Skeletal muscle tissue (tissue), 3 donors: ENCODE measurements at regions not wholly inside any gene's neighbourhood (a gene's known extent, or its start where the extent isn't known, plus 50 kb on each side); places are given as distances from the start of the nearest gene placed in this dataset.

Source experiments
- H3K27ac ChIP-seq: one replicate; pipeline ENCODE4 v1.7.0; 2013; ENCODE audit warnings: mild to moderate bottlenecking, low read depth, low read length, inconsistent platforms
- H3K27me3 ChIP-seq, 3 donors: one replicate each; pipeline ENCODE4 v1.7.0; 2013; ENCODE audit warnings: low read length in 3 of 3; ENCODE audit not compliant: control insufficient read depth in 3 of 3, insufficient read depth in 3 of 3
- H3K36me3 ChIP-seq, 3 donors: one replicate each; pipeline ENCODE4 v1.7.0; 2013; ENCODE audit warnings: low read length in 3 of 3; ENCODE audit not compliant: control insufficient read depth in 3 of 3, insufficient read depth in 3 of 3
- H3K4me1 ChIP-seq, 3 donors: one replicate each; pipeline ENCODE4 v1.7.0; 2013; ENCODE audit warnings: low read length in 3 of 3, mild to moderate bottlenecking in 3 of 3; ENCODE audit not compliant: control insufficient read depth in 3 of 3, insufficient read depth in 3 of 3
- H3K4me3 ChIP-seq, 3 donors: one replicate each; pipeline ENCODE4 v1.7.0; 2013; ENCODE audit warnings: low read length in 3 of 3
- H3K9ac ChIP-seq, 3 donors: one replicate each; pipeline ENCODE4 v1.7.0; 2013; ENCODE audit warnings: low read length in 3 of 3, mild to moderate bottlenecking in 3 of 3, moderate library complexity in 2 of 3, low read depth in 1 of 3
- H3K9me3 ChIP-seq, 3 donors: one replicate each; pipeline ENCODE4 v1.7.0; 2013; ENCODE audit warnings: low read length in 3 of 3; ENCODE audit not compliant: control insufficient read depth in 3 of 3
- donor health status: Osteomylitis.

DNA sequence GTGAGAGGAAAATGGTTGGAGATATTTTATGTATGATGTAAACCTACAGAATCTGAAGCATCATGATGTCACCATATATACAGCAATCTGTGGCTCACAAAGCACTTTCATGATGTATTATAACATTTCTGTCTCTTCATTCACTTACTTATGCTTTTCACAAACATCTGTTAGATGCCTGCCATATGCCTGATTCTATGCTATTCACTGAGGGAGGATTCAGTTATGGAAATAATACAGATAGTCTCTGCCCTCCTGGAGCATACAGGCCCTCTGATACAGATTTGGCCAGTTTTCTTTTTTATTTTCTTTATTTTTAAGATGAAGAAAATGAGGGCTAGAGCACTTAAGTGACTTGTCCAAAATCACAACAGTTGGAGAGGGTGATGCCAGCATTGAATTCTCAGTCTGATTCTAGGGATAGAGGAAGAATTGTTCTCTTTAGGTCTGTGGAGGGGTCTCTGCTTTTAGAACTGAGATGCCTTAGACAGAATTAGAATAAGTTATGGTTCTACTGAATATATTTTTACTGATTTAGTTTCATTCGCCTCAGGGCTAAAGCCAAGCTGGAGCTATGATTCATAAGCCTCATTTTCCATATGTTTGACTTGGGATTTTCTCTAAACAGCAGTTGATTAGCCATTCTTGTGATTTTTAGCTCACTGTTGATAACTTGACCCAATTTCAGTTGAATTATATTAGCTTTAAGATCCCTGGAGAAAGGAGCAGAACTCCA, 636.4 kb downstream of the PRELID2 start:
- Histone ChIP-seq H3K4me3 (no peak overlapping the region), H3K27me3 (no peaks in the 10 kb centered on the region), H3K4me1 (no peaks in the 10 kb centered on the region), H3K36me3 (no peaks in the 10 kb centered on the region), H3K9ac (no peak overlapping the region), H3K27ac (no peak overlapping the region), H3K9me3 (no peaks in the 10 kb centered on the region)

DNA sequence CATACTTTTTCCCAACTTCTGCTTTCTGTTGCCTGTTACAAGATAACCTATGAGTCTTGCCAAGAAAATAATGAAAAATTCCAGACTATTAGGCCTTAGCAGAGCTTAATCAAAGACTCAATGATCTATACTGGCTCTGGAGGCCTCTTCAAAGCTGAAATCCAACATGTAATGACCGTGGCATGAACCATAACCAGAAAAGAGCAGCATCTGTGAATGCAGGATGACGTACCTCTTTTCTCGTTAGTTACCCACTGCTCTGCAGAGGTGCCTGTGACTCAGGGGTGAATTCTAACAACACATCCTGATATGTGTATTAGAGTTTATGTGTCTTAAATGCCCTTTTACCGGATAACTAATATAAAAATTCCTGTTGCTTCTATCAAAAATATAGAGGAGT, 645.4 kb downstream of the PRELID2 start:
- H3K4me1 ChIP-seq: no peaks in the 10 kb centered on the region
- no peaks in the 10 kb centered on the region for H3K36me3 ChIP-seq
- H3K27me3 ChIP-seq: no peaks in the 10 kb centered on the region
- H3K9me3 ChIP-seq: no peaks in the 10 kb centered on the region
- no peak overlapping the region for H3K4me3 ChIP-seq
- no peak overlapping the region for H3K27ac ChIP-seq
- no peak overlapping the region for H3K9ac ChIP-seq

DNA sequence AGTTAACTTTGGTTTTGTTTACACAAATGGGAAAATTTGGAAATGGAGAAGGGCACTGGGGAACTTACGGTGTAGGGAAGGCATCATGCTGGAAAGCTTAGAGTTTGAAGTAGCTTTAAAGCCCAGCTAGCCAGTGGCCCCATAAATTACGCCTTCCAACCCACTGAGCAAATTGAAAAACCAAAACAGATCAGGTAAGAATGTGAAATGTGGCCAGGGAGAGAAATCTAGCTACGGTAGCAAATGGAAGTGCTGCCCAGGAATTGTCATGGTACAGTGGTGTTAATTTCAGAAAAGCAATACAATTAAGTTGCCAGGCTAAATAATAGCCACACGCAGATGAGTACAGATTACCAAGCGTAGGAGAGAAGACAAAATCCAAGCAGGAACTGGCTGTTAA, 654.8 kb downstream of the PRELID2 start:
- Histone ChIP-seq H3K27me3 (no peaks in the 10 kb centered on the region), H3K4me3 (no peak overlapping the region), H3K9ac (no peak overlapping the region), H3K27ac (no peak overlapping the region), H3K9me3 (no peaks in the 10 kb centered on the region), H3K36me3 (no peaks in the 10 kb centered on the region), H3K4me1 (no peaks in the 10 kb centered on the region)

DNA sequence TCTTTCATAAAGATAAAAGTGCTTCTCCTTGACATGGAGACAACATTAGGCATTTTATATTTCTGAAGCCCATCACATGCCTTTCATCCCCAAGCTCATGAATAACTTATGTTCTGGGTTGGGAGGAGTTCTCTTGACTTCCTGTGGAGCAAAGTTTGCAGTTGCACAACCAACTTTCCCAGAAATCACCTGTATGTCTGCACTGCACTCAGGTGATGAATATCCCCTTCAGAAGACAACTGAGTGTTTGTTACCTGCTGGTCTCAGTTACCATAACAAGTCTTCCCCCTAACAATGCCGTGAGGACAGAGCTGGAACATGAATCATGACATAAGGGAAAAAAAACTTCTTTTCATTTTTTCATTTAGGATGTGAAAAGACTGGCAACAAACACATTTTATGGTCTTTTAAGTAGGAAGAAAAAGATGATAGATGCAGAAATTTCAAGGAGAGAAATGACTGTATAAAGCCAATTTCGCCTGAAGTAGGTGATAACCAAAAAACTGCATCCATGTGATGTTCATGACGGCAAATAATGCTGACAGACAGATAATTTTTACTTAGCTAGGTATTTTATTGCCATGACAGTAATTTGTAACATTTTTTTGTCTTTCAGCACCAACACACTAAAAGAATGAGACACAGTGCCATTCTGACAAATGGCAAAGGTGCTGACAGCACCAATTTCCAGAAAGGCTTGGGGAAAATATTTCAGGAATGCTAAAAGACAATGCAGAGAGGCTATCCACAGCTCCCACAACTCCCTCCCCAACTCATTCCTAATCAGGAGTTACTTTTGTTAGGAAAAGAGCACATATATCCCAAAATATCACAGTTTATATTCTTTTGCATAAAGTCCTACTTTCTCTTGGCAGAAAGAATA, 656.3 kb downstream of the PRELID2 start:
- H3K27ac ChIP-seq: no peak overlapping the region
- H3K9ac ChIP-seq: no peak overlapping the region
- no peaks in the 10 kb centered on the region for H3K4me1 ChIP-seq
- no peaks in the 10 kb centered on the region for H3K27me3 ChIP-seq
- no peaks in the 10 kb centered on the region for H3K9me3 ChIP-seq
- no peaks in the 10 kb centered on the region for H3K36me3 ChIP-seq
- H3K4me3 ChIP-seq: no peak overlapping the region

DNA sequence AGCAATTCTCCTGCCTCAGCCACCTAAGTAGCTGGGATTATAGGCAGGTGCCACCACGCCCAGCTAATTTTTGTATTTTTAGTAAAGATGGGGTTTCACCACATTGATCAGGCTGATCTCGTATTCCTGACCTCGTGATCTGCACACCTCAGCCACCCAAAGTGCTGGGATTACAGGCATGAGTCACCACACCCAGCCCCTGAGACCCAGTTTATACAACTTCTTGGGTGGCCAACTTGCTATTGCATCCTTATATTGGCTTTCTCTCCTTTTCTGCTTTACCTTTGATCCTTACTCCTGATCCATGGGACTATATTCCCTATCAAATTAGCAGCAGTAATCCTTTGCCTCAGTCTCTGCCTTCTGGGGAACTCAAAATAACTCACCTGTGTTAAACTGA, 659.1 kb downstream of the PRELID2 start:
- no peak overlapping the region for H3K9ac ChIP-seq
- H3K9me3 ChIP-seq: no peaks in the 10 kb centered on the region
- no peaks in the 10 kb centered on the region for H3K4me1 ChIP-seq
- no peaks in the 10 kb centered on the region for H3K36me3 ChIP-seq
- H3K27ac ChIP-seq: no peak overlapping the region
- H3K4me3 ChIP-seq: no peak overlapping the region
- H3K27me3 ChIP-seq: no peaks in the 10 kb centered on the region

DNA sequence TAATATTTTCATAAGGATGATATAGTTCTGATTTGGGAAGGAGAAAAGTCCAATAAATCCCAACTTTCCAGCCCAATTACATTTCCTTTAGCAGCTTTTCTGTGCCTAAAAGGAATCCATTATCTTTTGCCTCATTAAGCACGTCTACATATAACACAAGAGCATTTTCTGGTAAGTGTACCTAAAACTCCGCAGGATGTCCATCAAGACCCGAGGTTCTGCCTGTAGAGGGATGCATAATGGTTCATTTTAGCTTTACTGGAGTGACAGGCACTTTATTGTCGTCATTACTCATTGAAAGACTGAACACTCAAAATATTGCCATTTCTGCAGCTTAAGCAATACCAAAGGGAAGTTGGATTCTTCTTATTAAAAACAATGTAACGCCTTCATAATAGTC, 669.0 kb downstream of the PRELID2 start:
- H3K9me3 ChIP-seq: no peaks in the 10 kb centered on the region
- no peak overlapping the region for H3K9ac ChIP-seq
- no peaks in the 10 kb centered on the region for H3K36me3 ChIP-seq
- no peak overlapping the region for H3K27ac ChIP-seq
- no peaks in the 10 kb centered on the region for H3K27me3 ChIP-seq
- H3K4me3 ChIP-seq: no peak overlapping the region
- H3K4me1 ChIP-seq: no peaks in the 10 kb centered on the region

DNA sequence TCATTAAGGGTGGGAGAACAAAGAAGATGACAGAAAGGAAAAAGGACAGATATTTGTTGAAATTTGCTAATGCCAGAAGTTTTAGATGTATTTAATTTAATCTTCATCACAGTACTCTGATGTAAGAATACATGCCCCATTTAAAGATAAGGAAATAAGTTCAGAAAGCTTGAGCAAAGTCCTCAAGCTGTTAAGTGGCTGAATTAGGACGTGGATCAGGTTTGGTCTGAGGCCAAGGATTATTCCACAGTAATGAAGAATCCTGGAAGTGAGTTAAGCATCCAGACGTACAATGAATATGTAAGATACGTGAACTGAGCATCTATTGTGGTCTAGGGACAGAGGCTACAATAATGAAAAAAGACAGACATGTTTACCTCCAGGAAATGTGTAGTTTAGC, 671.3 kb downstream of the PRELID2 start:
- H3K9me3 ChIP-seq: no peaks in the 10 kb centered on the region
- no peaks in the 10 kb centered on the region for H3K27me3 ChIP-seq
- H3K36me3 ChIP-seq: no peaks in the 10 kb centered on the region
- no peaks in the 10 kb centered on the region for H3K4me1 ChIP-seq
- H3K4me3 ChIP-seq: no peak overlapping the region
- H3K9ac ChIP-seq: no peak overlapping the region
- no peak overlapping the region for H3K27ac ChIP-seq

DNA sequence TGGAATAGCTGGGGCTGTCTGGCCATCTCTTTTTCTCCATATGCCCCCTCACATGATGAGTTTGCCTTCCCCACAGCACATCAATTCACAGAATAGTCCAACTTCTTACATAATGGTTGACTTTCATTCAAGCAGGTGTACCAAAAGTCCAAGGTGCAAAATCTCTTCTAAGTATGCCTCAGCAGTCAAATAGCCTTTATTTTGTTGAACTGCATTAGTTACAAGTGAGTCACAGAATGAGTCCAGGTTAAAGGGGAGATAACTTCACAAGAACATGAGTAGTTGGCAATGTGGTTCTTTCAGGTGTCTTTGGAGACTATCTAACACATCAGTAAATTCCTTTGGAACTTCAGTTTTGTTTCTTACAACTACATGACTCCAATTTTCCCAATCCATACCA, 672.5 kb downstream of the PRELID2 start:
- no peaks in the 10 kb centered on the region for H3K4me1 ChIP-seq
- H3K36me3 ChIP-seq: no peaks in the 10 kb centered on the region
- H3K27ac ChIP-seq: no peak overlapping the region
- no peaks in the 10 kb centered on the region for H3K9me3 ChIP-seq
- no peaks in the 10 kb centered on the region for H3K27me3 ChIP-seq
- no peak overlapping the region for H3K4me3 ChIP-seq
- no peak overlapping the region for H3K9ac ChIP-seq

DNA sequence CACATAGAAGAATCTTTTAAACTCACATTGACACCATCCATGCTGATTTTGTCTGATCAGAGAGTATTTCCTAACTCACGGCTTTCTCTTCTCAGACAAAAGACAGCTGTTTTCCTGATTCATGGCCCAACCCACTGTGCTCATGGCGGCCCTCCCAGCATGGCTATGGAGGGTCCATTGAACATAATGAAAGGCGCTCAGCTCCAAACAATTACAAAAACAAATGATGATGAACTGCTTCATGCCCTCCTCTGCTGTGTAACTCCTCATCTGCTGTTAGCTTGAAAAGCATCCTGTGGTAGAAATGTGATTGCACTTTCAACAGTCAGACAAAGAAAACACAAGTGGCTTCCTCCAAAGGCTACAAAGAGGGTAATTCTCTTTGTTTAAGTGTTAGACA, 673.8 kb downstream of the PRELID2 start:
- no peak overlapping the region for H3K4me3 ChIP-seq
- no peaks in the 10 kb centered on the region for H3K27me3 ChIP-seq
- H3K9me3 ChIP-seq: no peaks in the 10 kb centered on the region
- H3K36me3 ChIP-seq: no peaks in the 10 kb centered on the region
- no peak overlapping the region for H3K9ac ChIP-seq
- H3K27ac ChIP-seq: no peak overlapping the region
- no peaks in the 10 kb centered on the region for H3K4me1 ChIP-seq

DNA sequence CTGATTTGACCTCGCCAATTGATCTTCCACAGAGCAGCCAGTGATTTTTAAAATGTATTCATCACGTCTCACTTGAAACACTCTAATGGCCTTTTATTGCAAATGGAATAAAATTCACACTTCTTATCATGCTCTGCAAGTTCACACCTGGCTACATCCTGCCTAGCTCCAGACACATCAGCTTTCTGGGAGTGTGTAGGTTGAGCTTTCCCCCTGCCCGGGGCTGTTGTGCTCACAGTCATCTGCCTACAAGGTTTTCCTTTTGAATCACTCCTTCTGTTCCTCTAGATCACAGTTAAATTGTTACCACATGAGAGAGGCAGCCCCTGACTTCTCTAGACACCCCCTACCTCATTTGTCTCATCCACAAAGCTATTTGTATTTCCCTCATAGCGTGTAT, 674.5 kb downstream of the PRELID2 start:
- H3K4me1 ChIP-seq: no peaks in the 10 kb centered on the region
- no peak overlapping the region for H3K27ac ChIP-seq
- no peaks in the 10 kb centered on the region for H3K36me3 ChIP-seq
- H3K9ac ChIP-seq: no peak overlapping the region
- no peaks in the 10 kb centered on the region for H3K27me3 ChIP-seq
- H3K4me3 ChIP-seq: no peak overlapping the region
- H3K9me3 ChIP-seq: no peaks in the 10 kb centered on the region
